GM18511 (cell line): ENCODE measurements at regions not wholly inside any gene's neighbourhood (a gene's known extent, or its start where the extent isn't known, plus 50 kb on each side); places are given as distances from the start of the nearest gene placed in this dataset.
"Not testable (repeated sequence)": the region's sequence is repeated elsewhere in the genome, so short reads cannot be mapped to it uniquely, and the experiment has no call there.

Experiments
- ATAC-seq: cut with Tn5 transposase; IDR thresholded peaks from one replicate; pipeline ENCODE4 v1.9.1; 2021; ENCODE audit warnings: mild to moderate bottlenecking, moderate library complexity; ENCODE audit not compliant: unreplicated experiment

GRCh38 chr9:31146485-31147166, 1237.8 kb upstream of the ACO1 start:
- ATAC-seq = peak; percentile 94

- peak; percentile 57 for ATAC-seq
These were observed 1231.1 kb upstream of the ACO1 start for GRCh38 chr9:31153250-31153840.

- ATAC-seq = no peak
These were observed 1217.9 kb upstream of the ACO1 start for GRCh38 chr9:31166516-31166915.

- ATAC-seq = no peak
These were observed 1216.3 kb upstream of the ACO1 start for GRCh38 chr9:31168161-31168560.

GRCh38 chr9:31174681-31175080, 1209.8 kb upstream of the ACO1 start:
- no peak for ATAC-seq

GRCh38 chr9:31183866-31184265, 1200.6 kb upstream of the ACO1 start:
- ATAC-seq = no peak

GRCh38 chr9:31185831-31186230, 1198.6 kb upstream of the ACO1 start:
- no peak for ATAC-seq

GRCh38 chr9:31188496-31188895, 1195.9 kb upstream of the ACO1 start:
- no peak for ATAC-seq

- ATAC-seq = peak; percentile 85
These were observed 1173.4 kb upstream of the ACO1 start for GRCh38 chr9:31210978-31211570.

- not testable (repeated sequence) for ATAC-seq
These were observed 1154.5 kb upstream of the ACO1 start for GRCh38 chr9:31229976-31230375.

- no peak for ATAC-seq
These were observed 1152.0 kb upstream of the ACO1 start for GRCh38 chr9:31232485-31232884.

GRCh38 chr9:31236344-31236743, 1148.1 kb upstream of the ACO1 start:
- ATAC-seq = no peak

GRCh38 chr9:31243386-31243785, 1141.1 kb upstream of the ACO1 start:
- ATAC-seq = no peak

- no peak for ATAC-seq
These were observed 1136.3 kb upstream of the ACO1 start for GRCh38 chr9:31248156-31248555.

GRCh38 chr9:31251386-31251785, 1133.1 kb upstream of the ACO1 start:
- no peak for ATAC-seq

GRCh38 chr9:31253800-31254762, 1130.4 kb upstream of the ACO1 start:
- ATAC-seq = no peak

GRCh38 chr9:31255211-31255610, 1129.2 kb upstream of the ACO1 start:
- no peak for ATAC-seq

GRCh38 chr9:31259824-31260223, 1124.6 kb upstream of the ACO1 start:
- no peak for ATAC-seq

- ATAC-seq = no peak
These were observed 1111.8 kb upstream of the ACO1 start for GRCh38 chr9:31272456-31273295.

GRCh38 chr9:31275419-31275818, 1109.0 kb upstream of the ACO1 start:
- no peak for ATAC-seq
